ENCODE measurements at regions not wholly inside any gene's neighbourhood (a gene's known extent, or its start where the extent isn't known, plus 50 kb on each side); places are given as distances from the start of the nearest gene placed in this dataset.

- no peak for DNase-seq
Measured at GRCh38 chr3:181860235-181860634, 148.5 kb downstream of the SOX2 start.

GRCh38 chr3:181862502-181862901 is 150.8 kb downstream of the SOX2 start:
- no peak for DNase-seq

GRCh38 chr3:181868576-181869082 is 156.9 kb downstream of the SOX2 start:
- no peak for DNase-seq

- DNase-seq: no peak
Measured at GRCh38 chr3:181872887-181873286, 161.2 kb downstream of the SOX2 start.

- no peak for DNase-seq
Measured at GRCh38 chr3:181879926-181880325, 168.2 kb downstream of the SOX2 start.

- DNase-seq: no peak
Measured at GRCh38 chr3:181880331-181880730, 168.6 kb downstream of the SOX2 start.

GRCh38 chr3:181881749-181882148 is 170.0 kb downstream of the SOX2 start:
- no peak for DNase-seq

GRCh38 chr3:181885868-181886630 is 174.3 kb downstream of the SOX2 start:
- DNase-seq: no peak

- DNase-seq: no peak
Measured at GRCh38 chr3:181886676-181887075, 175.0 kb downstream of the SOX2 start.

- DNase-seq: no peak
Measured at GRCh38 chr3:181887685-181888084, 176.0 kb downstream of the SOX2 start.

- no peak for DNase-seq
Measured at GRCh38 chr3:181888234-181888633, 176.5 kb downstream of the SOX2 start.

- DNase-seq: no peak
Measured at GRCh38 chr3:181892848-181893247, 181.1 kb downstream of the SOX2 start.

GRCh38 chr3:181896605-181897004 is 184.9 kb downstream of the SOX2 start:
- no peak for DNase-seq

GRCh38 chr3:181899702-181900101 is 188.0 kb downstream of the SOX2 start:
- DNase-seq: no peak

GRCh38 chr3:181901626-181902025 is 189.9 kb downstream of the SOX2 start:
- DNase-seq: no peak

- DNase-seq: no peak
Measured at GRCh38 chr3:181906338-181906737, 194.6 kb downstream of the SOX2 start.

- no peak for DNase-seq
Measured at GRCh38 chr3:181909241-181909640, 197.5 kb downstream of the SOX2 start.

- no peak for DNase-seq
Measured at GRCh38 chr3:181912384-181912783, 200.7 kb downstream of the SOX2 start.

GRCh38 chr3:181913254-181913653 is 201.5 kb downstream of the SOX2 start:
- DNase-seq: no peak

GRCh38 chr3:181915551-181915950 is 203.8 kb downstream of the SOX2 start:
- DNase-seq: no peak

- no peak for DNase-seq
Measured at GRCh38 chr3:181916013-181916412, 204.3 kb downstream of the SOX2 start.

- no peak for DNase-seq
Measured at GRCh38 chr3:181917027-181917426, 205.3 kb downstream of the SOX2 start.

GRCh38 chr3:181919375-181919774 is 207.7 kb downstream of the SOX2 start:
- no peak for DNase-seq

- no peak for DNase-seq
Measured at GRCh38 chr3:181920409-181920808, 208.7 kb downstream of the SOX2 start.

- no peak for DNase-seq
Measured at GRCh38 chr3:181921220-181921619, 209.5 kb downstream of the SOX2 start.
